ENCODE measurements at regions not wholly inside any gene's neighbourhood (a gene's known extent, or its start where the extent isn't known, plus 50 kb on each side); places are given as distances from the start of the nearest gene placed in this dataset.

DNA sequence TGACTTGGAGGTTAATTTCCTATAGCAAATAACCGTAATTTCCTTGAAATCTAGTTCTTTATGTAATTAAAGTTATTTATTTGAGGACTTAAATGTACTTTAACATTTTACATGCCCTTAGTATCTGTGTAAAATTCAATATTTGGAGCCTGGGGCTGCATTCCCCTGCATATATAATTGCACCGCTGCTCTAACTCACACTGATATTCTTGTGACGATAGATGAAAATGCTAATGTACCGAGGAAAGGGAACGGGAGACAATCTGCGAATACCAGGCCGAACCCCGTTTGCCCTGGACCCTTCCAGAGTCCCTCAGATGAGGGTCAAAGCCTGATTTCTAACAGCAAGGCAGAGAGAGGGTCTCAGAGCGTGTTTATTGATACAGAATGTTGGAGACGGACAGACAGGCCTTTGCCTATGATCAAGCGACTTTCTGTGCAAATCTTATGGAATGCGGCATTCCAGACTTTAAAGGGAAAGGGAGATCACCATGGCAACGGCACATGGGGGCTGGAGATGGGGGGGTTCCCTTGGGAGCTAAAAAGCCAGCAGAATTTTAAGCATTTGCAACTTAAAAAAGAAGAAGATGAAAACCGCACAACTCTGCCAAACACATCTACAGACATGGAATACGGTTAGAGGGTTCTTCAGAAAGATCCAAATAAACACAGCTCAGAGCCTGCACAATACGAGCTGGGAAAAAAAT lies 57.6 kb upstream of the TWIST2 start:
- Histone ChIP-seq H3K27ac (ENCODE audit: low read length) (no peak overlapping the region), H4K20me1 (ENCODE audit: insufficient read depth, low read length) (no peaks in the 10 kb centered on the region), H3K9me3 (replicated peaks; ENCODE audit: insufficient read depth, low read length) (no peaks in the 10 kb centered on the region), H3K9ac (ENCODE audit: low read length) (no peak overlapping the region), H3K4me2 (ENCODE audit: low read depth, low read length) (no peak overlapping the region), H3K27me3 (replicated peaks; ENCODE audit: insufficient read depth, low read length) (peaks cover 18% of the 10 kb centered on the region), H3F3A (ENCODE audit: insufficient read depth, low read length) (no peaks in the 10 kb centered on the region), H3K9me2 (replicated peaks; ENCODE audit: insufficient read depth, low read length) (no peaks in the 10 kb centered on the region), H3K4me1 (ENCODE audit: low read length) (no peaks in the 10 kb centered on the region), H2AFZ (ENCODE audit: low read length) (no peak overlapping the region), H3K36me3 (replicated peaks; ENCODE audit: insufficient read depth, low read length) (no peaks in the 10 kb centered on the region), H3K79me2 (ENCODE audit: low read length) (no peaks in the 10 kb centered on the region), H3K4me3 (ENCODE audit: low read length) (no peak overlapping the region)
- no peak for DNase-seq
- TF ChIP-seq, protein P1, sequence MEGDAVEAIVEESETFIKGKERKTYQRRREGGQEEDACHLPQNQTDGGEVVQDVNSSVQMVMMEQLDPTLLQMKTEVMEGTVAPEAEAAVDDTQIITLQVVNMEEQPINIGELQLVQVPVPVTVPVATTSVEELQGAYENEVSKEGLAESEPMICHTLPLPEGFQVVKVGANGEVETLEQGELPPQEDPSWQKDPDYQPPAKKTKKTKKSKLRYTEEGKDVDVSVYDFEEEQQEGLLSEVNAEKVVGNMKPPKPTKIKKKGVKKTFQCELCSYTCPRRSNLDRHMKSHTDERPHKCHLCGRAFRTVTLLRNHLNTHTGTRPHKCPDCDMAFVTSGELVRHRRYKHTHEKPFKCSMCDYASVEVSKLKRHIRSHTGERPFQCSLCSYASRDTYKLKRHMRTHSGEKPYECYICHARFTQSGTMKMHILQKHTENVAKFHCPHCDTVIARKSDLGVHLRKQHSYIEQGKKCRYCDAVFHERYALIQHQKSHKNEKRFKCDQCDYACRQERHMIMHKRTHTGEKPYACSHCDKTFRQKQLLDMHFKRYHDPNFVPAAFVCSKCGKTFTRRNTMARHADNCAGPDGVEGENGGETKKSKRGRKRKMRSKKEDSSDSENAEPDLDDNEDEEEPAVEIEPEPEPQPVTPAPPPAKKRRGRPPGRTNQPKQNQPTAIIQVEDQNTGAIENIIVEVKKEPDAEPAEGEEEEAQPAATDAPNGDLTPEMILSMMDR (IDR thresholded peaks at IDR 0.05; ENCODE audit: low read length) = no peak
- TF ChIP-seq EZH2phosphoT487 (IDR thresholded peaks at IDR 0.05; ENCODE audit: low read length) (no peak), EZH2 (optimal IDR thresholded peaks at IDR 0.05; ENCODE audit: low read depth, low read length) (no peak)

DNA sequence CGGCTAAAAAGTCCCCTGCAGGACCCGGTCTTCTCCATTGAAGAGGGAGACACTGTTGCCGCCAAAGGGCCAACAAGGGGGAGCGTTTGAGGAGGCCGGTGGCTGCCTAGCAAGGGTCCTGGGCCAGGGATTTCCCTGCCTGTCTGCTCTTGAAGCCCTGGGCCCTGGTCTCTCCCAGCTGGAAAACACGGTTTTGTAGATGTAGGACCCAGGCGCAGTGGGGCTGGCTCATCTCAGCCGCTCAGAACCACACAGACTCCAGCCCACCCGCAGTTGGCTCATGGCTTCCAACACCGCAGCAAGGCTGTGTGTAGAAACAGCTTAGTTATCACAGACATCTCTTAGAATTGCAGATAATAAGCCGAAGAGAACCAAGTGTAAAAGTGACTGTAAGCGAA lies 57.1 kb upstream of the TWIST2 start:
- no peaks in the 10 kb centered on the region for H3K4me1 ChIP-seq (ENCODE audit: low read length)
- H3K27ac ChIP-seq (ENCODE audit: low read length) = no peak overlapping the region
- H3F3A ChIP-seq (ENCODE audit: insufficient read depth, low read length) = no peaks in the 10 kb centered on the region
- no peaks in the 10 kb centered on the region for H3K36me3 ChIP-seq (replicated peaks; ENCODE audit: insufficient read depth, low read length)
- H2AFZ ChIP-seq (ENCODE audit: low read length) = no peak overlapping the region
- no peaks in the 10 kb centered on the region for H3K79me2 ChIP-seq (ENCODE audit: low read length)
- H3K27me3 ChIP-seq (replicated peaks; ENCODE audit: insufficient read depth, low read length) = peaks cover 18% of the 10 kb centered on the region
- no peaks in the 10 kb centered on the region for H3K9me3 ChIP-seq (replicated peaks; ENCODE audit: insufficient read depth, low read length)
- no peak overlapping the region for H3K4me3 ChIP-seq (ENCODE audit: low read length)
- TF ChIP-seq, protein P1 (IDR thresholded peaks at IDR 0.05; ENCODE audit: low read length) = no peak
- TF ChIP-seq EZH2phosphoT487 (IDR thresholded peaks at IDR 0.05; ENCODE audit: low read length) (no peak), EZH2 (optimal IDR thresholded peaks at IDR 0.05; ENCODE audit: low read depth, low read length) (no peak)
- H4K20me1 ChIP-seq (ENCODE audit: insufficient read depth, low read length) = no peaks in the 10 kb centered on the region
- H3K4me2 ChIP-seq (ENCODE audit: low read depth, low read length) = no peak overlapping the region
- no peaks in the 10 kb centered on the region for H3K9me2 ChIP-seq (replicated peaks; ENCODE audit: insufficient read depth, low read length)
- no peak overlapping the region for H3K9ac ChIP-seq (ENCODE audit: low read length)
- DNase-seq = no peak

DNA sequence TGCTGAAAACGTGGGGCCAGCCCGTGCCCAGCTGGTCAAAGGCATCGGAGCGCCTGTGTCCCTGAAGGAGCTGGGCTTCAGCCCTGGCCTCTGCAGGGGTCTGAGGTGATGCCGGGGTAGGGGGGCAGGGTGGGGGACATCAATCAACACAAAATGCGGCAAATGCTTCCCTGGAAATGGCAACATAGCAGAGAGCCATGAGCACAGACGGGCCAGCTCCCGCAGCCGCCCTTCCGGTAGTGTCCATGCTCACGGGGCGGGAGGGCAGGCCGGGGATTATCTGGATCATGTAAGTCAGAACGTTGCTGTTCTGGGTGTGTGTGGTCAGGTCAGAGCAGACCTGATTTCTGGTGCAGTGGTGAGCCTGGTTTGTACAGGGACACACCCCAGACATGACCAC lies 56.5 kb upstream of the TWIST2 start:
- H3K4me1 ChIP-seq (ENCODE audit: low read length) = no peaks in the 10 kb centered on the region
- H3K27me3 ChIP-seq (replicated peaks; ENCODE audit: insufficient read depth, low read length) = peaks cover 18% of the 10 kb centered on the region
- no peaks in the 10 kb centered on the region for H3K79me2 ChIP-seq (ENCODE audit: low read length)
- H4K20me1 ChIP-seq (ENCODE audit: insufficient read depth, low read length) = no peaks in the 10 kb centered on the region
- H3K4me3 ChIP-seq (ENCODE audit: low read length) = no peak overlapping the region
- H3K9ac ChIP-seq (ENCODE audit: low read length) = no peak overlapping the region
- H2AFZ ChIP-seq (ENCODE audit: low read length) = no peak overlapping the region
- H3F3A ChIP-seq (ENCODE audit: insufficient read depth, low read length) = no peaks in the 10 kb centered on the region
- H3K27ac ChIP-seq (ENCODE audit: low read length) = no peak overlapping the region
- H3K36me3 ChIP-seq (replicated peaks; ENCODE audit: insufficient read depth, low read length) = no peaks in the 10 kb centered on the region
- H3K4me2 ChIP-seq (ENCODE audit: low read depth, low read length) = no peak overlapping the region
- no peaks in the 10 kb centered on the region for H3K9me2 ChIP-seq (replicated peaks; ENCODE audit: insufficient read depth, low read length)
- no peak for TF ChIP-seq EZH2phosphoT487 (IDR thresholded peaks at IDR 0.05; ENCODE audit: low read length)
- no peak for TF ChIP-seq EZH2 (optimal IDR thresholded peaks at IDR 0.05; ENCODE audit: low read depth, low read length)
- TF ChIP-seq, protein P1 (IDR thresholded peaks at IDR 0.05; ENCODE audit: low read length) = no peak
- no peaks in the 10 kb centered on the region for H3K9me3 ChIP-seq (replicated peaks; ENCODE audit: insufficient read depth, low read length)
- DNase-seq = no peak
